IPS-20b (cell line): ENCODE measurements at regions not wholly inside any gene's neighbourhood (a gene's known extent, or its start where the extent isn't known, plus 50 kb on each side); places are given as distances from the start of the nearest gene placed in this dataset.

Source experiments
- H3K27ac ChIP-seq: one replicate; pipeline ENCODE4 v1.5.1; 2013; ENCODE audit warnings: low read length
- H3K27me3 ChIP-seq: 2 replicates; pipeline ENCODE4 v1.6.1; 2013; ENCODE audit warnings: mild to moderate bottlenecking, low read length, inconsistent platforms; ENCODE audit not compliant: insufficient read depth
- H3K36me3 ChIP-seq: 2 replicates; pipeline ENCODE4 v1.6.1; 2013; ENCODE audit warnings: low read depth, mild to moderate bottlenecking, inconsistent platforms, low read length, moderate library complexity; ENCODE audit not compliant: insufficient read depth
- H3K4me1 ChIP-seq: 2 replicates; pipeline ENCODE4 v1.6.1; 2013; ENCODE audit warnings: mild to moderate bottlenecking, control low read depth, inconsistent platforms, low read length, moderate library complexity; ENCODE audit not compliant: insufficient read depth
- H3K4me3 ChIP-seq: 2 replicates; pipeline ENCODE4 v1.5.1; 2013; ENCODE audit warnings: mild to moderate bottlenecking, low read length, inconsistent platforms
- H3K9ac ChIP-seq: 2 replicates; pipeline ENCODE4 v1.6.1; 2013; ENCODE audit warnings: low read depth, mild to moderate bottlenecking, inconsistent platforms, low read length, moderate library complexity
- H3K9me3 ChIP-seq: 2 replicates; pipeline ENCODE4 v1.6.1; 2013; ENCODE audit warnings: mild to moderate bottlenecking, low read depth, low read length, inconsistent platforms; ENCODE audit not compliant: insufficient read depth

GRCh38 chr11:28490773-28491382 is 382.7 kb downstream of the METTL15 start:
- Histone ChIP-seq H3K4me1 (no peaks in the 10 kb centered on the region), H3K27me3 (no peaks in the 10 kb centered on the region), H3K4me3 (no peak overlapping the region), H3K9me3 (peaks cover 6% of the 10 kb centered on the region; the same call in 1 of the 2 replicates), H3K36me3 (no peaks in the 10 kb centered on the region), H3K9ac (no peak overlapping the region), H3K27ac (no peak overlapping the region)

GRCh38 chr11:28488336-28488735 is 380.1 kb downstream of the METTL15 start:
- Histone ChIP-seq H3K9ac (no peak overlapping the region), H3K27me3 (no peaks in the 10 kb centered on the region), H3K27ac (no peak overlapping the region), H3K4me1 (no peaks in the 10 kb centered on the region), H3K9me3 (no peaks in the 10 kb centered on the region), H3K4me3 (no peak overlapping the region), H3K36me3 (no peaks in the 10 kb centered on the region)

- Histone ChIP-seq H3K27me3 (no peaks in the 10 kb centered on the region), H3K36me3 (no peaks in the 10 kb centered on the region), H3K9ac (no peak overlapping the region), H3K4me1 (no peaks in the 10 kb centered on the region), H3K4me3 (no peak overlapping the region), H3K27ac (no peak overlapping the region), H3K9me3 (no peaks in the 10 kb centered on the region)
Observed at GRCh38 chr11:28483072-28483867, 375.1 kb downstream of the METTL15 start.

- H3K4me1 ChIP-seq, result no peaks in the 10 kb centered on the region
- no peaks in the 10 kb centered on the region for H3K27me3 ChIP-seq
- no peak overlapping the region for H3K27ac ChIP-seq
- no peaks in the 10 kb centered on the region for H3K36me3 ChIP-seq
- H3K9ac ChIP-seq, result no peak overlapping the region
- H3K4me3 ChIP-seq, result no peak overlapping the region
- no peaks in the 10 kb centered on the region for H3K9me3 ChIP-seq
Observed at GRCh38 chr11:28482666-28483065, 374.5 kb downstream of the METTL15 start.

- Histone ChIP-seq H3K4me3 (no peak overlapping the region), H3K27me3 (no peaks in the 10 kb centered on the region), H3K9me3 (no peaks in the 10 kb centered on the region), H3K36me3 (no peaks in the 10 kb centered on the region), H3K4me1 (no peaks in the 10 kb centered on the region), H3K27ac (no peak overlapping the region), H3K9ac (no peak overlapping the region)
Observed at GRCh38 chr11:28481616-28482480, 373.7 kb downstream of the METTL15 start.

- Histone ChIP-seq H3K4me1 (no peaks in the 10 kb centered on the region; the same call in 1 of the 2 replicates), H3K9me3 (no peaks in the 10 kb centered on the region), H3K9ac (no peak overlapping the region), H3K36me3 (no peaks in the 10 kb centered on the region), H3K27ac (no peak overlapping the region), H3K4me3 (no peak overlapping the region), H3K27me3 (no peaks in the 10 kb centered on the region)
Observed at GRCh38 chr11:28480406-28480805, 372.2 kb downstream of the METTL15 start.

GRCh38 chr11:28476864-28477263 is 368.7 kb downstream of the METTL15 start:
- H3K27me3 ChIP-seq, result no peaks in the 10 kb centered on the region
- H3K4me3 ChIP-seq, result no peak overlapping the region

GRCh38 chr11:28476049-28476448 is 367.9 kb downstream of the METTL15 start:
- H3K27me3 ChIP-seq, result no peaks in the 10 kb centered on the region

More at GRCh38 chr11:28476864-28477263, 368.7 kb downstream of the METTL15 start:
- no peak overlapping the region for H3K9ac ChIP-seq
- peaks cover 4% of the 10 kb centered on the region; the same call in 1 of the 2 replicates for H3K4me1 ChIP-seq
- H3K27ac ChIP-seq, result no peak overlapping the region
- H3K36me3 ChIP-seq, result no peaks in the 10 kb centered on the region
- no peaks in the 10 kb centered on the region for H3K9me3 ChIP-seq

GRCh38 chr11:28472904-28473303 is 364.7 kb downstream of the METTL15 start:
- no peaks in the 10 kb centered on the region for H3K9me3 ChIP-seq
- no peak overlapping the region for H3K9ac ChIP-seq
- H3K4me1 ChIP-seq, result peaks cover 4% of the 10 kb centered on the region; the same call in 1 of the 2 replicates
- no peaks in the 10 kb centered on the region for H3K36me3 ChIP-seq
- no peak overlapping the region for H3K27ac ChIP-seq
- H3K4me3 ChIP-seq, result no peak overlapping the region
- H3K27me3 ChIP-seq, result no peaks in the 10 kb centered on the region

More at GRCh38 chr11:28476049-28476448, 367.9 kb downstream of the METTL15 start:
- Histone ChIP-seq H3K9ac (no peak overlapping the region), H3K4me3 (no peak overlapping the region), H3K36me3 (no peaks in the 10 kb centered on the region), H3K27ac (no peak overlapping the region), H3K9me3 (no peaks in the 10 kb centered on the region), H3K4me1 (peaks cover 4% of the 10 kb centered on the region; the same call in 1 of the 2 replicates)

- peaks cover 4% of the 10 kb centered on the region; the same call in 1 of the 2 replicates for H3K4me1 ChIP-seq
Observed at GRCh38 chr11:28471537-28471936, 363.3 kb downstream of the METTL15 start.

GRCh38 chr11:28470180-28470579 is 362.0 kb downstream of the METTL15 start:
- peaks cover 4% of the 10 kb centered on the region; the same call in 1 of the 2 replicates for H3K4me1 ChIP-seq
- no peak overlapping the region for H3K27ac ChIP-seq
- no peaks in the 10 kb centered on the region for H3K9me3 ChIP-seq
- H3K27me3 ChIP-seq, result no peaks in the 10 kb centered on the region
- H3K4me3 ChIP-seq, result no peak overlapping the region
- H3K9ac ChIP-seq, result no peak overlapping the region
- no peaks in the 10 kb centered on the region for H3K36me3 ChIP-seq

More at GRCh38 chr11:28471537-28471936, 363.3 kb downstream of the METTL15 start:
- Histone ChIP-seq H3K36me3 (no peaks in the 10 kb centered on the region), H3K27ac (no peak overlapping the region), H3K9ac (no peak overlapping the region), H3K4me3 (no peak overlapping the region), H3K27me3 (no peaks in the 10 kb centered on the region), H3K9me3 (no peaks in the 10 kb centered on the region)
